NAMALWA (cell line): ENCODE measurements at regions not wholly inside any gene's neighbourhood (a gene's known extent, or its start where the extent isn't known, plus 50 kb on each side); places are given as distances from the start of the nearest gene placed in this dataset.
"Not testable (repeated sequence)": the region's sequence is repeated elsewhere in the genome, so short reads cannot be mapped to it uniquely, and the experiment has no call there.

ENCODE experiments used
- DNase-seq: peaks from one replicate; pipeline ENCODE4 v3.0.0-alpha.2; 2015; ENCODE audit warnings: low spot score

DNA sequence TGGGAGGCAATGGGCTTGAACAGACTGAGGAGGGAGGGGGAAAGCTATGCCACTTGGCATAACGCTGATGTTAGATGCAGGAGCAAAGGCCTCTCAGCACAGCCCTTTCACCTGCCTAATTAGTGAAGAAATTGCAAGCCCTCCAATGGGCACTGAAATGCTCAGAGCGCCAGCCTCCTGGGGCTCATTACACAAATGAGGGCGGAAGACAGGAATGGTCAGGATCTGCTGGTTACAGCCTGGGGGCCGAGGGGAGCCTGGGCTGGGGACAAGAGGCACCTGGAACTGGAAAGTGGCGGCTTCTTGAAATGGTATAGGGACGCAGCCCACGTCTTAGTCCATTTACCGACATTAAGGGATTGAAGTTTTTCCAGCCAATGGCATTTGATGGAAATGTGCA, 50.2 kb upstream of the PLET1 start:
- no peak for DNase-seq

DNA sequence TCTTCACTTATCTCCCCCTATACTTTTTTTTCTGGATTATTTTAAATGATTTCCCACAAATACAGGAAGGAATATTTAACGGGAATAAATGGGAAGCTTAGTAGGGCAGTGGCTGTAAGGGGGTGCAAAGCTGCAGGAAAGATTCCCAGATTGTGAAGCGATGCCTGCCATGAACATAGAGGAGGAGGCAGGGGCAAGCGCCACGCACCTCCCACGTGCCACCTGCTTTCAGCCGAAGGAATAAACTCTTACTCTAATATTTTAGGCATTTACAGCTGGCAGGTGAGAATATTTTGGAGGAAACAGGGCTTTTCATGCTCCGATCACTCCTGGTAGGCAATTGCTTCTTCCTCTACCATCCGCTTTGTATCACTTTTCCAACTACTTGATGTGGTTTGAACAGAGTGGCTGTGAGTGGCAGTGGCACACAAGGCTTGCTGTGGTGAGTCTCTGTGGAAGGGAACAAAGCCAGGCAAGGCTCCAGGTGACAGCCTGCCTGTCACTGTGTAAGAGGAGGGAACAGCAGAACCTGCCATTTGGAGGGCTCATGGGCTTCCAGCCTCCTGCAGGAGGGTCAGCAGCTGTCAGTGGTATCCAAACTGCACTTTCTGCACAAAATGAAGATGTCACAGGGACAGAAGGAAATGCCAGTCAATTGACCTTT, 54.5 kb upstream of the PLET1 start:
- no peak for DNase-seq

DNA sequence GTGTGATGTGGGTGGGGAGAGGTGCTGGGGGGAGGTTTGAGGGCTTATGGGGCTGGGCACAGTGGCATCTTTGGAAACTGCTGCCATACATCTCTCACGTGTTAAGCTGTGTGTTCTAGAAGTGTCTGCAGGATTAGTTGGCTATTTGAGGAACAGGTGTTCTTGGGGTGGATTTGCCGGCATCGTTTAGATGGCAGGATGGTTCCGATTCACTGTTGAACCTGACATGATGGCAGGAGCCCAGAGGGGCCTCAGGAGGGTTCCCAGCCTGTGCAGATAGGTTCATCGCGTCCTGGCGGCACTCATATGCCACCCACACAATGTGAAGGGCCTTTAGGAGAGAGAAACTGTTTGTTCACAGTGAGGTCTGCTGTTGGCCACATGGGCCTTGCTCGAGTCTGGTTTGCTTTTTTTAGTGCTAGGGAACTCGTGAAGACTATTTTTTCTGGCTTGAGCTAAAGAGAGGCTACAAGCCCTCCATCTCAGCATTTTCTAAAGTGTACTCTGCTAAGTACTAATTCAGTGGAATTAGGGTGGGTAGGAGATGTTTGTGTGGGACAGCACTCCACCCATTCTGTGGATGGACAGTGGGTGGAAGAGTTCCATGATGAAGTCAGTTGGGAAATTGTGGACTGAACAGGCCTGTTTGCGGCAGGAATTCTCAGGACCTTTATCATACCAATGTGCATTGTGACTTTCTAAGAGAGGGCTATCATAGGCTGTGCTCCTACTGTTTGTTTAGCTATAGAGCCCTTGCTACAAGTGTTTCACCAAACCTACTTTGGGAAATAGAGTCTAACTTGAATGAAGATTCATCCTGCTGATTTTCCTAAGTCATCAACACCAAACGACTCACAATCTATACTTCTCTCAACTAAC, 55.4 kb upstream of the PLET1 start:
- DNase-seq, result no peak

DNA sequence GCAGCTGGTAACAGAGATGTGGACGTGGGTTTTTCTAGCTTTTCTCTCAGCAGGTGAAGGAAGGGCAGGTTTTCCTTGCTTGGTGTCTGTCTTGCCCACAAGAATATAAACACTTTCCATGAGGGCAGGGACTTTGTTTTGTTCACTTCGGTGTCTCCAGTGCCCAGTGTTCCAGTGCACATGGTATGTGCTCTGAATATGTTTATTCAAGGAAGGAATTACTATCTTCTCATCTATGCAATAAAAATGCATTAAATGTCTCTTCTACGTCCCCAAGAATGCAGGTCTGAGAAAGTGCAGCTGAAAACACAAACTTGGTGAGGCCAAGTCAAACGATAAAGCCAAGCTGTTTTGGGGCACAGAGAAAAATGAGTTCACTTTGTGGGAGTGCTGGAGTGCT, 56.3 kb upstream of the PLET1 start:
- no peak for DNase-seq

DNA sequence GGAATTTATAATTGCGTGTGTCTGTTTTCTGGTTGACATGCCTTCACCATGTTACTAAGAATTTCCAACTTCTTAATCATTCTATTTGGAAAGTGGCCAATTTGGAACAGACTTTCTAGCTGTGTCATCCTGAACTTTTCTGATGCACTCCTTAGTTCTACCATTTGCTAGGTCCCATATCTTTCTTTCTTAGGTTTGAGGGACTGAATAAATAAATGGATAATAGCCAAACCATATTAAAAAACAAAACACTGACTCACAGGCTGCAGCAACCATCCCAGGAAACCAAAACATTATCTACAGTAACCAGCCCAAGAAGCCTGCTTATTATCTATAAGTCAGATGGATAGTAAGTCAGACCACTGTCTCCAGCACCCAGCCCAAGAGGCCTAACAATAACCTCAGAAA, 57.5 kb upstream of the PLET1 start:
- DNase-seq, result no peak

DNA sequence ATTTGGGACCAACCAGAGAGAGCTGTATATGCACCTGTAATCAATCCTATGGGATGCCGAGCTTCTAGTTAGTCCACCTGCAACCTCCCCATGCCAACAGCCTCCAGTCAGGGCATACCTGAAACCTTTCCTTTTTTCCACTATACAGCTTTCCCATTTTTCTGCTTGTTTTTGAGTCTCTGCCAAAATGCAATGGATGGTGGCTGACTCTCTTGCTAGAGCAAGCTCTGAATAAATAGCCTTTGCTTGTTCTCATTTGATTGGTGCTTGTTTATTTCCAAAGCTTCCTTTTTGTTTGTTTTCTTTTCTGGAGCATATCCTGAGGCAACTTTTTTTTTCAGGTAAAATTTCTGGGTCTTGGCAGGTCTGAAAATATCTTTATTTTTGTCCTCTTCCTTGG, 58.0 kb upstream of the PLET1 start:
- no peak for DNase-seq

DNA sequence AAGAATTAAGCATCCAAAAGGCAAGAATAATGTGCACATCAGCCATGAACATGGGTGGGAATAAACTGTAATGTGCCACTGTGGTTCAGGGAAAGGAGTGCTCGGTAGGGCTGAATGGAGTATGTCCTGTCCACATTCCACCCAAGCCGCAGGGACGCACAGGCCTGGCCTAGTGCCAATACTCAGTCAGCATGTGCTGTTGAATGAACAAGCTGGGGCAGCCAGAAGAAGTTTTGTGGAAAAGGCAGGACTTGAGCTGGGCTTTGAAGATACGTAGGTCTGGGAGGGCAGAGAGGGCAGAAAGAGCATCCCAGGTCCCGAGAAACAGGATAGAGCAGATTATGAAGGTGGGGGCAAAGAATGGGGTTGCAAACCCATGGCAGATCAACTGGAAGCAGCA, 60.0 kb upstream of the PLET1 start:
- DNase-seq, result no peak

DNA sequence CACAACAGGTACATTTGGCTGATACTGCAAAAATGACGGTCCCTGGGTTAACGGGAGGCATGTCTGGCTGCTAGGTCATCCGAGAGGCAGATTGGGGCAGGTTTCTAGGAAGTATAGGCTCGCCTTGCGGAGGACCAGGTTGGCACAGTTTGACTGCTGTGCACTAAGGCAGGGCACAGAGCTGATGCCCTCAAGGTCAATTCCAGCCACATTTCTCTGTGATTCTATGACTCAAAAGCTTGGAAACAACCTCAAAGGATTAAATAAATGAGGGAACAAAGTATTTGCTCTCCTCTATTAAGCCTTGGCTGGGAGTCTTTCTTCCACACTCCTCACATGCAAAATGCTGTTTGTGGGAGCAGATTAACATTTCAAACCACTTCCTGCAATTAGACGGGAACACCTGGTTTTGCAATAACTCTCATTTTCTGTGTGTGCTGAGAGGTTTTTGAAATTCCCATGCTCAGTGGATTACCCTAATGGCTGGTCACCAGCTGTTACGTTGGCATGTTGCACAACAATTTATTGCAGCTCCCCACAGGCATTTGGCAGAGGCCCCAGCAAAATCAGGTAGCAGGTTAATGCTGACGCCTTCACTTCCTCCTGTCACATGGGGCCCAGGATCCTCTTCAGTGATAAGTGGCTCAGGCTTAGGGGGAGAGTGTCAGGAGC, 61.0 kb upstream of the PLET1 start:
- no peak for DNase-seq

DNA sequence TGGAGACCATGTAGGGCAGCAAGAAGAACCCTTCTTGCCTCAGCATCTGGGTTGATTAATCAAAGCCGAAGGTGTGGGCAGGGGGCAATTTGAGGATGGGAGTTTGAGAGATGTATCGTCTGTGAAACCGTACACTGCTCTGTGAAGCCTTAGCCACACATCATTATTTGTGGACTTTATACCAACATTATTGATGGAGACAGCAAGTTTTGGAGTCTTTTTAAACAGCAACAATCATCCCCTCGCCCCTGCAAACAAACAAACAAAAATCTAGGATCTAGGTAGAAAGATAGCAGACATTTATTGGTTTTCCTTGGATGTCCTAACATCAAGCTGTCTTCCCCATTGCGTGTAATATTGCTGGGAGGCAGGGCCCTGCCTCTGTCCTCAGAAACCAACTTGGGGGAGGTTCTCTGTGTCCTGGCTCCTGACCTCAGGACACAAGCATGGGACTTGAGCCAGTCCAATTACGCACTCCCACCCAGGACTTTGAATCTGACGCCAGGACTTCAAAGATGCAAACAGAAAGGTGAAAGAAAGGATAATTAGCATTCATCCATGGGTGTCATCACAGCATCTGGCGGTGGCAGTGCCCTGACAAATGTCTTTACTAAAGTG, 61.6 kb upstream of the PLET1 start:
- DNase-seq, result no peak

DNA sequence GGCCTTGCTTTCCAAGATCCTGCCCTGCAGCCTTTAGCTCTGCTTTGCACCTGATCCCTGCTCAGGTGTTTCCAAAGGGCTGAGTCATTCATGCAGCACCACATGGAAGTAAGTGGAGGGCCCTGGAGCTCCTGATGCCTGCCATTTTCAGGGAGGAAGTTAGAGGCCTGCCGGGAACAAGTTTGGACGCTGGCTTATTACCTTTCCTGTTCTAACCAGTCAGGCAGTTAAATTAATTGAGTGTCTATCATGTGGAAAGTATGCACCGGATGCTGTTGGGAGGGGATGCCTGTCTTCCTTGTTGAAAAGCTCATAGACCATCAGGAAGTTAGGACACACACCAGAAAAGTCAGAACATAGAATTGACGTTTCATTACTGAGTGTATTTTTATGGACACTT, 73.7 kb upstream of the PLET1 start:
- no peak for DNase-seq

DNA sequence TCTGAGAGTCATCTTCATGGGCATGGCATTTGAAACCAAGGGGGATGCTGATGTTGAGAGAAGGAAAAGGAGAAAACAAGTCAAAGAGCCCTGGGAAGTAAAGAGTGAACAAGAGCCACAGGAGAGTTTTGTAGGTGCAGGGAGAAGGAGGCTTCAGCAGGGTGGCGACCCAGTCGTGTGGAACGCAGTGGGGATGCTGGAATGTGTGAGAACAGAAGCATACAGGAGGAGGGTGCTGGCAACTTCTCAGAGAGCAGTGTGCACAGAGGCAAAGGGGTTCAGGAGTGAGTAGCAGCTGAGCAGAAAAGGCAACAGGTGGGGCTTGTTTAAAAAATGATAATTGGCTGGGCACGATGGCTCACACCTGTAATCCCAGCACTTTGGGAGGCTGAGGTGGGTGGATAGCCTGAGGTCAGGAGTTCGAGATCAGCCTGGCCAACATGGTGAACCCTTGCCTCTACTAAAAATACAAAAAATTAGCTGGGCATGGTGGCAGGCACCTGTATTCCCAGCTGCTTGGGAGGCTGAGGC, 75.8 kb upstream of the PLET1 start:
- DNase-seq, result no peak

DNA sequence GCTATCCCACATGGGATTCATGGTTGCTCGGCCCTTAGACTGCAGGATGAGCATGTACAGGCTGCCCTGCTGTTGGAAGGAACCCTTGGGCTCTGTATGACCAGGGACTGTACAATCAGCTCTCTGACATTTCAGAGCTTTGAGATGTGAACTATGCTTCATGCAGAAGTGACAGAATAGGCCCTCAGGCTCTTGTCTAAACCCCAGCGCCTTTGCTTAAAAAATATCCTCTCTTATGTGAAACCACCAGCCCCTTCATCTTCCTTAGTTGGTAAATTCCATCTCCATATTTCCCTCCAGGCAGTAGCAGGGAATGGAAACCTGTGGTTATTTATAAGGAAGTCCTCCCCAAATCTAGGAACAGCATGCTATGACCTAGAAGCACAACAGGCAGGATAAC, 78.9 kb upstream of the PLET1 start:
- DNase-seq, result no peak

DNA sequence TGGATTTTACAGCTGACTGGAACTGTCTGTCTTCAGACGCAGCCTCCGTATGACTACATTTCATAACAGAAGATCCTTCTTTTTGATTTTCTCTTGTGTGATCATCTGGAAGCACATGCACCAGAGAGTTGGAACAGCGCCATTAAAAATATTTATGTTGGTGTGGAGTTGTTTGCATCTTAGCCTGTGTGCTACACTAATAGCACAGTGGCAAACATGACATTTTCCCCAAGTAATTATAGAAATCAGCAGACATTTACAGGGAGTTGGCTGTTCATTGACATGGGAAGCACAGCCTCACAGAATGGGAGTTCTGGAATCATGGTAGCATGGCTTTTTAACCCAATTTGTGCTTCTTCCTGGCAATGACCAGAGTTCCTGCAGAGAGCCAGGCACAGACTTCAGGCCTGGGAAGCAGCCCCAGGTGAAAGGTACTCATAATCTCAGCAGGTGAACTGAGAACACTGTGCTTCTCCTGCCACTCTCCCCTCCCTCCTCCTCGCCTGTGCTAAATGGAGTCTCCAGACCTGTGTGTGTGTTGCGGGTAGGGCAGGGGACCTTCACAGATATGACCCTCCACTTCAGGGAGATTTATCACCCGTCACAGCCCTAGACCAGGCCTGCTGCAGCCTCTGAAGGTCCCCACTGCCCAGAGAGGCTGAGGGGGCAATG, 82.8 kb upstream of the PLET1 start:
- DNase-seq, result no peak

DNA sequence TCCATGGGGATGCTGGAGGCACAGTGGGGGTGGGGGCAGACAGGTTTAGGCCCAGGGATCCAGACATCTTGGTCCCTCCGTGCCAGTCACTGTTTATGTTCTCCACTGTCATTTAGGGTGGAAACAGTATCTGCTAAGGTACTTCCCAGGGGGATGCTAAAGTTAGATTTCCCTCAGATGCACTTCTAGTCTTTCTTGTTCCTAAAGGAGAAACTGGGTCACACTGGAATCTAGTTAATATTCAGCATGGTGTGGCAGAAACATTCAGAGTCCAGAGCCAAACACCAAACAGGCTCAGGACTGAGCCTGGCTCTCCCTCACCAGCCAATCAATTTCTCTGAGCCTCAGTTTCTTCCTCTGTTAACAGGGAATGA, 83.4 kb upstream of the PLET1 start:
- DNase-seq, result no peak

DNA sequence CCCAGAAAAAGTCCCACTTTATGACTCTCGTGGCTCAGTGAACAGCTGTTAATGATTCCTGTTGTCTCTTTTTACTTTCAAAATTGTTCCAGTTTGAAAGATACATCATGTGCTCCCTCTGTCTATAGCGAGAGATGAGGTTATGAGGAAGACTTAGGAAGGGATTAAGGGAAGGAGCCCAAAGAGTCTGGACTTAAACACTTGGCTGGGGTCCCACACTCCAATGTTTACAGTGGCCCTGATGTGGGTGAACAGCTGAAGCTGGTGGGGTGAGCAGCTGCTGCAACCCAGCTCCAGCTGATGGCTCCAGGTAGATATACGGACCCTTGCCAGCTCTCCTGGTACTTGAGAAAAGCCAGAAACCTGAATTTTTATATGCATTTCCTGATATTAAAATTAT, 84.5 kb upstream of the PLET1 start:
- DNase-seq, result no peak

DNA sequence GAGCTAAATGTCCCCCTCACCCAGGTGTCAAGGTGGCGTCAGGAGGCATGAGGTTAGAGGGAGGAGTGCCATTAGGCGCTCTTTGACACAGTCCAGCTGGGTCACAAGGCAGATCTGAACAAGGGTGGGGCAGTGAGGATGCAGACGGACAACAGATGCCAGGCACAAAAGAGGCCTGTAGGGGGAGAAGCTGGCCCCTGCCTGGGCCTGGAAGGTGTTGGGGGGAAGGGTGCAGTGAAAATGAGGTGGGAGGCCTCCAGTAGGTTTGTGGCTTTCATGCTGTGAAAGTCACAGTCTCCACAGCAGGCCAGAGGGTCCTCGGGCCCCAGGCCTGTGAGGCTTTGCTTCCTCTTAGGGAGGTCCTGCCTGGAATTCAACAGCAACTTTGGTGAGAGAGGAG, 85.0 kb upstream of the PLET1 start:
- DNase-seq, result peak; percentile 4

DNA sequence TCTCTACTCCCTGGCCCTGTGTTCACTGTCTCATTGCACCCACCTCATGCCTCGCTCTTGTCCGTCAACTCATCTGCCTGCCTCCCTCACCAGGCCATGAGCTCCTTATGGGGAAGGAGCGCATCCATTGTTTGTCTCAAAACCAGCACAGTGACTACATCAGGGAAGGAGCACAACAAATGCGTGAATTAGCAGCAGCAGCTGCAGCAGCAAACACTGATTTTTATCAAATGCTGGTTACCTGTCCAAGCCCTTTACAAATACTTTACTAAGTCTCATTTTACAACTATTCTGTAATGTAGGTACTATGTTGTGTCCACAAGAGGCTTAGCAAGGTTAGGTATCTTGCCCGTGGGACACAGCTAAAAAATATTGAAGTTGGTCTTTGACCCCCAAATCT, 85.9 kb upstream of the PLET1 start:
- DNase-seq, result no peak

DNA sequence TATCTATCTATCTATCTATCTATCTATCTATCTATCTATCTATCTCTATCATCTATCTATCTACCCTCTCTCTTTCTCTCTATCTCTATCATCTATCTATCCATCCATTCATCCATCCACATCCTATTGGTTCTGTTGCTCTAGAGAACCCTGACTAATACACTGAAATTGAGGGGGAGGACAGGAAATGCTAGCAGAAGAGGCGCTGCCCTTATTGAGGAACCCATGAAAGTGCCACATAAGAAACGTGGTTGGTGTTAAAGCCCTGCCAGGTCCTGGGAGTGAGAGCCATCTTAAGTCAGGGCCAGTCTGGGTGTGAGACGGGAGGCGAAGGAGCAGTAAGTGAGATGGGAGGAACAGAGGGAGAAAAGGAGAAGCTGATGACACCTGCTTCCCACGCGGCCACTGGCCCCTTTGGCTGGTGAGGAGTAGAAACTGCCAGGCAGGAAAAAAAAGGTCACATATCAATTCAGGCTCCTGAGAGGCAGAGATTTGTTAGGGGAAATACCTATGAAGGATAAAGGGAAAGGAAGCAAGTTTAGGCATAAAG, 87.9 kb upstream of the PLET1 start:
- DNase-seq, result no peak

DNA sequence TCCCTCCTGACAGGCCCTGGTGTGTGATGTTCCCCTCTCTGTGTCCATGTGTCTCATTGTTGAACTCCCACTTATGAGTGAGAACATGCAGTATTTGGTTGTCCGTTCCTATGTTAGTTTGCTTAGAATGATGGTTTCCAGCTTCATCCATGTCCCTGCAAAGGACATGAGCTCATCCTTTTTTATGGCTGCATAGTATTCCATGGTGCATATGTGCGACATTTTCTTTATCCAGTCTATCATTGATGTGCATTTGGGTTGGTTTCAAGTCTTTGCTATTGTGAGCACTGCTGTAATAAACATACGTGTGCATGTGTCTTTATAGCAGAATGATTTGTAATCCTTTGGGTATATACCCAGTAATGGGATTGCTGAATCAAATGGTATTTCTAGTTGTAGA, 90.8 kb upstream of the PLET1 start:
- DNase-seq, result not testable (repeated sequence)

DNA sequence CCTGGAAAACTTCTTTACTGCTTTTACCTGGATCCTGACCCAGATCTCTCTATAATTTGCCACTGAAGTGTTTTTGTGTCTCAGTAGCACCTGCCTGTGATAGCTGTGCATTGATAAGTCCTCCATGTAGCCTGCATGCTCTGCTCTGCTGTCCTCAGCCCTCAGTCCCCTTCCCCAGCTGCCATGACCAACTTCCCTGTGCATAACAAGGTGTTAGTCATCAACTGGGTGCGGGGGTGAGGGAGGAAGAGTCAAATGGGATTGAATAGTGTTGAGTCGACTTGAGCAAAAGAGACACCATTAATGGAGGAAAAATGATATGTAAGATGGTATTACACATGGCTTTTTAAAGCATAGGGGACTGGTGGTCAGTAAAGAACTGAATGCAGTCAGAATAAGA, 92.2 kb upstream of the PLET1 start:
- no peak for DNase-seq

DNA sequence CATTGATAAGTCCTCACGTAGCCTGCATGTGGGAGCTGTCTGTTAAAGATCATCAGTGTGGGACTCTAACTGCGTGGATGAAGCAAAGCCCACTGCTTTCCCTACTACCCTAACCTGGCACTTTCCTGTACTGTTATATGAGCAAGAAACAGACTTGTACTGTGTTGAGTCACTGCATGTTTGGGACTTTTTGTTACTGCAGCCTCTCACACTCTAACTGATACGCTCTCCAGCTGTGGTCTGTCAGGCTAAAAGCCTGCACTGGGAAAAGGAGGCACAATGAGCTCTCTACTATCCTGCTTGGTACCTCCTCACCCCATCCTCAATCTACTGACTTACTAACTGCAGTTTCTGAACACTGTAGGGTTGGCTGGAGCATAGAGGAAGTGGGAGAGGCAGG, 93.7 kb upstream of the PLET1 start:
- DNase-seq, result no peak

DNA sequence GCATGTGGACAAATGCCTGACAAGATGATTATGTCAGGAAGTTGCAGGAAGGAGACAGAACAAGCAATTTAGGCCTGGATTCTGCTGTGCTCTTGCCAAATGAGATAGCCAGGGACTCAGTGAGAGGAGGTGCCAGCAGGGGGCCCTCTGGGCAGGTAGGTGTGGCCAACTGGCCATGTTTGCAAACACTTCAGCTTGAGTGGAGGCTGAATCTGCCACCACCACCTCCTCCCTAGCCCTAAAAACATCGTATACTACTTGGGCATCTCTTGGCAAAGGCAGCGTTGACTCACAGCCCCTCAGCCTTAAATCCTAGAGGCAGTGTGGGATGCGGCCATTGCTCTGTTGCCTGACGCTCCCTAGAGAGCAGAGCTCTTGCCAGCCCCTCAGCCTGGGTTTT, 95.1 kb upstream of the PLET1 start:
- peak; percentile 35 for DNase-seq
